ENCODE measurements at regions not wholly inside any gene's neighbourhood (a gene's known extent, or its start where the extent isn't known, plus 50 kb on each side); places are given as distances from the start of the nearest gene placed in this dataset.
A peak's percentile ranks its signal among the peaks of the same experiment; 100 is the strongest.

- DNase-seq: no peak
Measured at GRCh38 chr9:115169003-115169402, 51.0 kb upstream of the TNC start.

- DNase-seq: no peak
Measured at GRCh38 chr9:115170358-115171073, 52.6 kb upstream of the TNC start.

DNA sequence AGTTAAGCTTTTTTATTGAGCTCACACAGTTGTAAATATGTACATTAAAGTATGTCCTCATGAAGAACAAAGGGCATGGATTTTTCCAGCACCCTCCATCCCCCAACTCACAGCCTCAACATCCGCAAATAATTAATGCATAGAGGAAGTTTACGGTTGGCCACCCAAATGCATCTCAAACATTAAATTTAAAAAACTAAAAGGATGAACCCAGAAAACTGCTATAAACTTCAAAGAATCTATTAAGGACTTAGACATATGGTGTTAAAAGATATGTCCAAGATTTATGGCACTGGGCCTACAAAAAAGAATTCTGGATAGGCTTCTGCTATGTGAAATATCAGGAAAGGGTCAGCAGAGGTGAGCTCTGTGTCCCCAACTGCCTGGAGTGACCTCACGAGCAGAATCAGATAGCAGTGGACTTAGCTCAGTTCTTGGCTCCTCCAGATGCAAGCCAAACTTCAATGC is 54.0 kb upstream of the TNC start:
- DNase-seq: no peak

DNA sequence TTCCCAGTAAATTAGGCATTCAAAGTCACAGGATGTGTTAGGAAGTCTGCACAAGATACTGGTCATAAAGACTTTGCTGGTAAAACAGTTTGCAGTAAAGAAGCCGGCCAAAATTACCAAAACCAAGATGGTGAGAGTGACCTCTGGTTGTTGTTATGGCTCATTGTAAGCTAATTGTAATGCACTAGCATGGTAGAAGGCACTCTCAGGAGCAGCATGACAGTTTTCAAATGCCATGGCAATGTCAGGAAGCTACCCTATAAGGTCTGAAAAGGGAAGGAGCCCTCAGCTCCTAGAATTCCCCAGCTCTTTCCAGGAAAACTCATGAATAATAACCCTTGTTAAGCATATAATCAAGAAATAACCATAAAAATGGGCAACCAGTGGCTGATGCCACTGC is 64.3 kb upstream of the TNC start:
- DNase-seq: no peak

DNA sequence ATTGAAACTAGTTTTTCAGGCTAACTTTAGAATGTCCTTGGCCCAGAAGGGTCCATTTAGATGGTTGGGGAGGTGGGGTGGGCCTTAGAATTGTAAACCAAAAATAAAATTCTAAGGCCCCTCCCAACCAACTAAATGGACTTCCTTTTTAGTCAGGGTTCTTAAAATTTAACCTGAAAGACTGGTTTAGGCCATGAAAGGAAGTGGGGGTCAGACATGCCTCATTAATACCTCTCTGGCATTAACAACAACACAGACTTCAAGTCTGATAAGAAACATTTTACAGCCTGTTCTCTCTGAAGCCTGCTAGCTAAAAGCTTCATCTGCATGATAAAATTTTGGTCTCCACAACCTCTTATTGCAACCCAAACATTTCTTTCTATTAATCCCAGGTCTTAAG is 65.5 kb upstream of the TNC start:
- no peak for DNase-seq

- no peak for DNase-seq
Measured at GRCh38 chr9:115189686-115190085, 71.7 kb upstream of the TNC start.

GRCh38 chr9:115191667-115192066 is 73.7 kb upstream of the TNC start:
- DNase-seq: no peak

GRCh38 chr9:115192280-115192679 is 74.3 kb upstream of the TNC start:
- DNase-seq: no peak

DNA sequence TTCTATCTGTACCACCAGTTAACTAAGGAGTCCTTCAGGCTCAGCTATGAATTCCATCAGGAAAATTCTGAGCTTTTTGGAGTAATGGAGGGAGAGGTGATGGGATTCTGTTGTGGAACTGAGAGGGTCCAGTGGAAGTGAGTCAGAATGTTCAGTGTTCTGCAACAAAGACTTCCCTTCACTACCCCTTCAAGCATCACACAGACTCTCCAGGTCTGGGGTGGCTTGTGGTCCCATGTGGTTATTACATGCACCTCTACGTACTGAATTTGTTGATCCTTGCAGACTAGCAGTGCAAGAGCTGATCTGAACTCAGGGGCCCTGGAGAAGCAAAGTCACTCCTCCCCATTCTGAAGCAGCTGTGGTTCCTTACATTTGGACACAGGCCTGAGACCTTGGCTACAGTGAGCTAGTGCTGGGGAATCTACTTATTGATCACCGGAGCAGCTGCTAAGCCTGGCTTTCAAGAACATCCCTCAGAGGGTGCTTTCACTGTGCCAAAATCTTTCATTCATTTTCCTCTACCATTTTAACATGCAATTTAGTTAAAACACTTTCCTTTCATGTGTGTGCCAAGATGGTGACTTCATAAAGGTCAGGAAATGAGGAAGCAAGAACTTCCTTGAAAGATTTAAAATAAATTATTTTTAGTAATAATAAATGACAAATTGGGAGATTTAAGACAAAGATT is 75.0 kb upstream of the TNC start:
- no peak for DNase-seq

DNA sequence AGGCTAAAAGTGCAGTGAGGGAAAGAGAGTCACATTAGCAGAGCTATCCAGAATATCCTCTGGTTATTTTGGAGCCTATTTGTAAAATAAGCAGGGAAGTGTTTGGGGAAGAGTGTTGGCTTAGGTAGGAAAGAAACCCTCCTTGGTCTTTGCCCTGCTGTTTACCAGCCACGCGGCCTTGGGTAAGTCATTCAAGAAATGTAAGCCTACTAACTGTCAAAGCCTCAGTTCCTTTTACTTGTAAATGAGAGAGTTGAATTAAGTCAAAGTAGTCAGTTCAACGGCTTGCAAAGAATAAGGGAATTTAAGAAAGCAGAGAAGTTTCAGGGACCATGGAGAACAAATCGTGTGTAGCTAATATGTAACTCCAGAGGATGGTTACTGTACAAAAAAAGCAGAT is 75.8 kb upstream of the TNC start:
- DNase-seq: no peak

GRCh38 chr9:115194216-115194615 is 76.3 kb upstream of the TNC start:
- no peak for DNase-seq

DNA sequence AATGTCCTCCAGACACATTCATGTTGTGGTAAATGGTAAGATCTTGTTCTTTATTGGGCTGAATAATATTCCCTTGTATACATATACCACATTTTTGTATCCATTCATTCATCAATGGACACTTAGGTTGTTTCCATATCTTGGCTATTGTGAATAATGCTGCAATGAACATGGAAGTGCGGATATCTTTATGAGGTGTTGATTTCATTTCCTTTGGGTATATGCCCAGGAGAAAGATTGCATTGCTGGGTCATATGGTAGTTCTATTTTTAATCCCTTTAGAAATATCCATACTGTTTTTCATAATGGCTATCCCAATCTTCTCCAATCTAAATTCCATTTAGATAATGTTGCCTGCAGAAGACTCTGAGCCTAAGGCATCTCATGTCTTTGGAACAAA is 78.0 kb upstream of the TNC start:
- DNase-seq: no peak

DNA sequence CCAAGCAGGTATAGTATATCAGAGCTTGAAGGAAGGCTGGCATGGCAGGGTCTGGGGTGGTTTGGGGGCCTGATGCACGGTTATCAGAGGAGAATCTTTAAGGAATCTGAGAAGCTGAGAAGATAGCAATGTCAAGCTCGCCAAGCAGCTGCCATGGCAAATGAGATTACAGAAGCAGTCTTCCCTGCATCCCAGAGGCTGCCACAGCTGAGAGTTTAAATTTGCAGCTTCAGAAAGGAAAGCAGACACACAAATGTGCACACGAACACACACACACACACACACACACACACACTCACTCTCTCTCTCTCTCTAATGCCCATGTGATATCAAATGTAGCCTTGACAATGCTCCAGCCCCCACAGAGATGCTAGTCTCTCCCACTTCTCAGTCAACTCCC is 79.0 kb upstream of the TNC start:
- no peak for DNase-seq

DNA sequence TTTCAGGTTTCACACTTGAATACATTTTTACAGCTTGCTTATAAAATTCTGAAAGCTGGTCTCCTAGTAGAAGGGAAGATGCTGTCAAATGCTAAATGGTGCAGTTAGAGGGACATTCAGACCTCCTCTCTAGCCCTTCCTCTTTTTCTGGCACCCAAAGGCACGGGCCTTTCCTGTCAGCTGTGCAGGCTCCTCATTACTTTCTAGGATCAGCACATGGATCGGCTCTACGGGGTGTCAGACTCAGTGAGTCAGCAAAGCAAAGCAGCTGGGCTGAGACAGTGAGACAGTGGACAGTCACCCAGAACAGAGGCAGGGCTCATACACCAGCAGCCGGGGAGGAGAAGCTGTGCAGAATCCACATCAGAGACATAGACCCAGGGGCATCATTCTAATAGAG is 80.0 kb upstream of the TNC start:
- peak; percentile 14 for DNase-seq

DNA sequence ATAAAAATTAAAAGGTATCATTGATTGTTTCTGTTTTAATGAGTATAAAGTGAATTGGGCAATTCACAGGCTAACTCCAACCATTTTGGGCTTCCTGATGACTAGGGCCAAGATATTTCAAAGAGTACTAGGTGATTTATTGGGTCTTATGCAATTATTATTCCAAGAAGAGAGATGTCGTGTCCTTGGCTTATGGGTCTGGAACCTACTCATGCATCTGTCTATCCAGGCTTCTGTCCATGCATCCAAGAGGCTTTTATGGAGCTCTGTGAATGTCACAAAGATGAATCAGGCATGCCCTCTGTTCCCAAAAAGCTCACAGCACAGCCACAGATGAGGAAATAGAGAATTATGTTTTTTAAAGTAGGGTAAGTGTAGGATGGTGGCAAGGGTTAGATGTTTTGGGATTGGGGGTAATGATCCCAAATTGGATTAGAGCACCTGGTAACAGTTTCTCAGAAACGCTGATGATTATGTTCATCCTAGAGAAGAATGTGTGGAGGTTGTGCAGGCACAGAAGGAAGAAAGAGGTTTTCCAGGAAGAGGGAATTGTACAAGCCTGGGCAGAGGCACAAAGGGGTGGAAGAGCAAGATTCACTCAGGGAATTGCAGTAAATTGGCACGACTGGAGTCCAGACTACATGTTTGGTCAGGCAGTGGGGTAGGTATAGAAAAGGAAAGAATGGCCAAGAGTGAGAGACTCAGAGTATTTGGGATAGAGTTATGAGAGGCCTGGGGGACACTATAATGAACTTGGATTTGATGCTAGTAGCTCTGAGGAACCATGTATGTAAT is 83.0 kb upstream of the TNC start:
- DNase-seq: no peak

DNA sequence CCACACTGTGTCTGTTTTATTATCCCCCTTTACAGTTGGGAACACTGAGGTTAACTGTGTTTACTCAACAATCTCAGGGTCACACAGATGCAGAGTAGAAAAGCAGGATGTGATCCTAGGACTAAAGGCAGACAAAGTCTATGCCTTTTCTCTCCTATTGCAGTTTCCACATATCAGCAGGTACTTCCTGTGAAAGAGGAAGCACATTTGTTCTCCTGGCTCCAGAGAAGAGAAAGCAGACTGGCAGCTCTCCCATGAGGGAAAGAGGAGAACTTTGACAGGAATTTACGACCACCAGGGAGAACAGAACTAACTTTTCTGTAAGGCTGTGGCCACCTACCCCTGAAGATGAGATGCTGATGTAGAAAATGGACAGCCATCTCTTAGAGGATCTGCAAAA is 84.2 kb upstream of the TNC start:
- no peak for DNase-seq

DNA sequence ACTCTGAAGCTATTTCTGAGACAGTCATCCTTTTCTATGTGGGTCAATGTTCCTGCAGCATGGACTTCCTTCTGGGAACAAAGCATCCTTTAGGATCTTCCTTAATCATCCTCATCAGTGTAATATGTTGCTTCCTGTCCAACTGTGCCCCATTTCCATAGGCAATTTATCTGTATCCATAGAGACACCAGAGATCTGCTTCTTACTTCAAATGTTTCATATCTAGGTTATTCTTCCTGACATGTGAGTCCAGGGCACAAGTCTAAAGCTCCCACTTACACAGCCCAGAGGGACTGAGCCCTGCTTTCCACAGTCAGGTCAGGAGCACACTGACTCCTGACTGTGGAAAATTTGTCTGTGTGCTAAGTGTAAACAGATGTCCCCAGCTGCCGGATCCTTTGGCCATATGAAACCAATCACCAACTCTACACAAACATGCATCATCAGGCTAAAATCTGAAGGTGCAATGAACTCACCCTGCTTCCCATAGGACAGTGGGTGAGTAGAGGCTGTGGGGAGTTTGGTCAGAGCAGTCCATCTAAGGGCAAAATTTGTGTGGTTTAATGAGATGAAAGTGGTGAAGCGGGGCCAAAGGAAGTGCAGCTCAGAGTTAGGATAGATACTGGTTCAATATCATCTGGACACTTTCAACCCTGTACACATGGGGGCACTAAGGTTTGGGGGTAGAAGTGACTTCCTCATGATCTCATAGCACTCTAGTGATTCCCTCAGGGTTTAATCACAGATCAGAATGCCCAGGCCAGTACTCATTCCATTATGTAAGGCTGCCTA is 85.2 kb upstream of the TNC start:
- no peak for DNase-seq

DNA sequence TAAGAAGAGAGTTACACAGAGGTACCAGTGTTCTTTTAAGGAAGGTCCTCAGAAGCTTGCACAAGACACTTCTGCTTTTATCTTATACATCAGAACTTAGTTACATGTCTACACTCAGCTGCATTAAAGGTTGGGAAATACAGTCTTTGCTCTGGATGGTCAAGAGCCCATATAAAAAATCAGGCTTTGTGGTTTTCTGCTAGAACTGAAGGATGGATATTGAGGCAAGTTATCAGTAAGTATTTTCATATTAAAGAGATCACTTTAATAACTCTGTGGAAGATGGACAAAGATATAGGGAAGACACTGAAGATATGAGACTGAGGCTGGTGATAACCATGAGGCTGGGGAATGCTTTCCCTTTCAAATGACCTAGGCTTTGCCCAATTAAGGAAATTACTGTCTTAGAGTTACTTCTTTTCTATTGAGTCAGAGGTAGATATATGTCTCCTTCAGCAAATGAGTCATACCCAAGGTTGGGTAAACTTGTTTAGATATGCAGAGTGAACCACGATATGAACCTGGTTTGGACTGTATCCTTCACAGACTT is 87.0 kb upstream of the TNC start:
- DNase-seq: no peak

DNA sequence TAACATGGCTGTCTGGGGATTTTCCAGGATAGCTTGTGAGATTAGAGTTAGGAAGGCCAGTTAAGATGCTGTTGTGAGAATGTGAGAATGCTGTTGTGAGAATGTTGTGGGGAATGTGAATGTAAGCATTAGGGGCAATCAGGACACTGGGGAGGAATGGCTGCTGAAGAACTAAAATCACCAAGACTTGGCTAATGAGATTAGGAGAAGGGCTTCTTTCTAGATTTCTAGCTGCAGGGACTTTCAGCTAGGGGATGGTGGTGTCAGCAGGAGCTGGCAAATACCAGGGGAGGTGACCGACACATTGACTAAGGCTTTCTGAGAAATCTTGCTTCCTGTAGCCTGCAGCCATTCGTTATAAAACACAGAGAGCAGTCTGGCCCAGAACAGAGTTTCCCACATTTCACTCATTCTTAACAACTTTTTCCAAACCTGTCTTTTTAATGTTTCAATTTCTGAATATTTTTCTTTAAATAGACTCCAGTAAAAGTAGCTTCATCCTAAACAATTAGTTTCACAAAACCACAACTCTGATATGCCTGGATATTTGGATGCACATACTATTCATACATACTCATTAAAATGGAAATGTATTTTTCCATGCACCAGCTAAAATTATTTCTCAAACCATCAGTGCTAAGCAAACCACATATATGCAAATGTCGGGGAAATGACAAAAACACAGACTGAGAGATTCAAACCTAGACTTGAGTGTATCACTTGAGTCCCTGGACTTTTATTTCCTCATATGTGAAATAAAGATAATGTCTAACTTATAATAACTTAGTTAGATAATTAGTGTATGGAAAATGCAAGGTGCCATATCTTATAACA is 89.3 kb upstream of the TNC start:
- no peak for DNase-seq

DNA sequence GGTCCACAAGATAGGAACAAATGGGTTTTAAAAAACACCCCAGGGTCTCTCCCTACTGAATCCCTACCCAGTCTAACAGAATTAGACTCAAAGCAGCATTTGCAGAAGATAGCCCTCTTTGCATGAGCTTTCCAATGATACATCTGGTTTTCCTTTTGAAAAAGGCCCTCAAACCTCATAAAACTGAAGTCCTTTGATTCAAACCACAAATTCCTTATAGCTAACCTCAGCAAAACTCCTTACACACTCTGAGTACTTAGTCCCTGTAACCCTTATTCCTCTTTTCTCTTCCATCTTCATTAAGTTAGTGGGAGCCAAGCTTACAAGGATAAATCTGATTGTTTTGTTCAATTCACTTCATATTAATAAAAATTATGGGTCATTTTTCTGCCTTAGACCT is 90.5 kb upstream of the TNC start:
- DNase-seq: no peak

DNA sequence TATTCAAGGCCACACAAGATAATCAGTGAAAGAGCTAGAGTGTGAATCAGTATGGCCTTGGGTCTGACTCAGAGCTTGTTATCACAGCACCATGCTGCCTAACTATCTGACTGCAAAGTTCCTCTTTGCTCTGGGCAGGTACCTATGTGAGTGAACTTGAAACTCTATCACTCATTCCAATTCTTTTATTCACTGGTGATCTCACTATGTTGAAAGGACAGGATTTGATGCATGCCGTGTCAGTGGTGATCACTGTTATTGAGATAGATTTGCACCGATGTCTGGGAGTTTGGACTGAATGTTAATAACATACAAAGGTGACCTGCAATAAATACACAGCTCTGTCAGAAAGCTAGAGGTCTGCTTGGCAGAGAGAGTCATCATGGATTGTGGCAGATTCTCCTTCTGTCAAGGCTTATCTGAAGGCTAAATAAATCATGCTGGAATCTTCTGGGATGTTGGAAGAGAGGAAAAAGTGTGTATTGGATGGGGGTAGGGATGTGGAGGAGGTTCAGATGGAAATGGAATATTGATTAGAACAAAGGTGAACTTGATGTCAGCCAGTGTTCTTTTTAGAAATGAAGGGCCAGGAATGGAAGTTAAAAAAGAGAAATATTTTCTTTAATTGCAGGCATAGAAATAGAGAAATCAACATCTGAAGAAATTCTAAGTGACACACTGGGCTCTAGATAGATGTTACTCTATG is 91.8 kb upstream of the TNC start:
- DNase-seq: no peak
